HG03432 (cell line): ENCODE measurements at regions not wholly inside any gene's neighbourhood (a gene's known extent, or its start where the extent isn't known, plus 50 kb on each side); places are given as distances from the start of the nearest gene placed in this dataset.
A peak's percentile ranks its signal among the peaks of the same experiment; 100 is the strongest.

ENCODE experiments used
- ATAC-seq: cut with Tn5 transposase; IDR thresholded peaks from one replicate; pipeline ENCODE4 v1.9.1; 2021; ENCODE audit warnings: mild to moderate bottlenecking, moderate library complexity; ENCODE audit not compliant: unreplicated experiment

DNA sequence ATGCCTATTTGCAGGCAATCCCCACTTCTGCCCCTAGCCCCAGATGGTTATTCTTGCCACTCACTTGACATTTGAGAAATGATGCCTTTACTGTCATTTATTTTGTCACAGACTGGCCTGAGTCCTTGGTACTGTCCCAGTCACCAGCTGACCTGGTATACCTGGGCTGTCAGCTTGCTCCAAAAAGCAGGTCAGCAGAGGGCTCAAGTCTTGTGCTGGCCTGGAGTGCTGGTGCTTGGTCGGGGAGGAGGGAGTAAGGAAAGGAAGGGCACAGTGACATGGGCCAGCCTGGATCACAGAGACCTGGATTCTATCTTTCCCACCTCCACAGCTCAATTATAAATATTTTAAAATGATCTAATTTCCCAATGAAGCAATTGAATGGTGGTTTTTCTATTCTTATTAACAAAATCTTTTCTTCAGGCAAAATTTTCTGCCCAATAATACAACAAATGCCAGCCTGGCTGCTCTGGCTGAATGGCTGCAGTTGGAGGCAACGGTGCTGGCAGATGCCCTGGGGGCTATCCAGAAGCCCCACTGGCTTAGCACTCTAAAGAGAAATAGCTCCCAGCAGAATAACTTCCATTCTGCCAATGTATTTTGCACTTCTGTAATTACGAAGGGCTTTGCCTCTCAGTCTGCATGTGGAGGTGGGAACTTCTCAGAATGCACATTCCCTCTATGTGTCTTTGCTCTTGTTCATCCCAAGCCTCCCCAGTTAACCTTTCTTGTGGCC is 160.6 kb downstream of the GADD45G start:
- no peak for ATAC-seq

DNA sequence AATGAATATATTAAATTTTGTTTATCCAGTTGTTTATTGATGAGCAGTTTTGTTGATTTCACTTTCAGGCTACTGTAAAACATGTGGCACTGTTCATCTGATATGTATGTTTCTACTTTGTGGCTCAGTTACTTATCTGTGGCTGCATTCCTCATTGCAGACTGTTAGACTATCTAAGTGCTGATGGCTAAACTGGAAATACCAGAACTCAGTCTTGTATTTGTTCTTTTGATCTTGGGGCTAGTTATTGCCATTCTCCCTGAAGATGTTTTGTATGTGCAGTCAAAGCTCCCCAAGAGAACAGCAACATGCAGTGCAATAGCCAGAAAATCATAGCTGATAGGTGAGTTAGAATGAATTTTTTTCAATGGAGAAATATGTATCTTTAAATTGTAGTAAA is 162.2 kb downstream of the GADD45G start:
- no peak for ATAC-seq

DNA sequence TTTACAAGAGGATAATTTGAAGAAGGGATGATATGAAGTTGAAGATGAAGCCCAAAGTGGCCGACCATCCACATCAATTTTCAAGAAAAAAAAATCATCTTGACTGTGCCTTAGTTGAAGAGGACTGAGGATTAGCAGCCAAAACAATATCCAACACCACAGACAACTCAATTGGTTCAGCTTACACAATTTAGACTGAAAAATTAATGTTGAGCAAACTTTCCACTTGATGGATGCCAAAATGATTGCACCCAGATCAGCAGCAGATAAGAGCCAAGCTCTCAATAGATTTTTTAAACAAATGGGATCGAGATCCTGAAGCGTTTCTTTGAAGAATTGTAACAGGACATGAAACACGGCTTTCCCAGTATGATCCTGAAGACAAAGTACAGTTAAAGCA is 163.2 kb downstream of the GADD45G start:
- ATAC-seq: no peak

DNA sequence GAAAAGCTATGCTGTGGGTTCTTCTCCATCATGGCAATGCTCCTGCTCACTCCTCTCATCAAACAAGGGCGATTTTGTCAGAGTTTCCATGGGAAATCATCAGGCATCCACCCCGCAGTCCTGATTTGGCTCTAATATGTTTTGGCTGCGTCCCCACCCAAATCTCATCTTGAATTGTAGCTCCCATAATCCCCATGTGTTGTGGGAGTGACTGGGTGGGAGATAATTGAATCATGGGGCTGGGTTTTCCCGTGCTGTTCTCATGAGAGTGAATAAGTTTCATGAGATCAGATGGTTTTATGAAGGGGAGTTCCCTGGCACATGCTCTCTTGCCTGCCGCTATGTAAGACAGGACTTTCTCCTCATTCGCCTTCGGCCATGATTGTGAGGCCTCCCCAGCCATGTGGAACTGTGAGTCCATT is 163.8 kb downstream of the GADD45G start:
- no peak for ATAC-seq

DNA sequence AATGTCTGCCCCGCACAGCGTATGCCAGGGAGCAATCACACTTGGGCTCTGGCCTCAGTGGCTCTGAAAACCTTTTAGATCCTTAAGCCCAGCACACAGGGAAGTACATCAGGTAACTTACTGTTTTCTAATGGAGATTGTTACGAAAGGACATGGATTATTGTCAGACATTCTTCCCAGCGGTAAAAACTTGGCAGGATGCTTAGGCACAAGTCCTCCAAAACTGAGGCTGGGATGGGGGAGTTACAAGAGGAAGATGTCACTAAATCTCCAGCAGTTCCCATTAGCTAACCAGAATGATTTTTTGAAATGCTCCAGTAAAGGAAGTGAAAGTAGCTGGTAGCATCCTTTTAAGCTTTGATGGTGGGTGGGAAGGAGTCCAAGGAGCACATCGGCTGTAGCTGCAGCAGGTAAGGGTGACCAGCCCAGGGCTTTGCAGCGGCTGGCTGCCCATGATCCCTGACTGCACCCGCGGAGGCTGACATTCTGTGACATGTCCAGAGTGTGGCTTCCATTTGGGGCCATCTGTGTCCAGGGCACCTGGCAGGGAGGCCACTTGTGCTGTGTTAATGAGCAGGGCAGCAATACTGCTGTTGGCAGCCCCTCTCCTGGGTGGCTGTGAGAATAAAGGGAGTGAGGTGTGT is 165.8 kb downstream of the GADD45G start:
- ATAC-seq: no peak

GRCh38 chr9:89771205-89771604 is 166.4 kb downstream of the GADD45G start:
- no peak for ATAC-seq

DNA sequence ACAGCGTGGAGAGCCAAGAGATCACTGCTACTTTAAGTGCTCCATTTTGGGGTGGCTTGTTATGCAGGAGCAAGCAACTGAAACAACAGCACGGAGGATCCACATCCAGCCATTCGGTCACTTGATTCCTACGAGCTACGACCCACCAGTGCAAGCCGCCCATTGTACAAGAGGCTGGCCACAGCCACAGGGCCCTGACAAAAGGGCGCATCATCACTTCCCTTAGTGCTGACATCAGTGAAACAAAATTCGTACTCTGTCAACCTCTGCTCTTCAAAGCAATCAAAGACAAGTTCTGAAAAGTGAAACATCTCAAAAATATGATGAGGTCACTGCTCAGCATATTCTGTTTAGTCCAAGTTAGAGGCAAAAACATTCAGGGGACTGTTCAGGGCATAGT is 168.4 kb downstream of the GADD45G start:
- ATAC-seq: no peak

DNA sequence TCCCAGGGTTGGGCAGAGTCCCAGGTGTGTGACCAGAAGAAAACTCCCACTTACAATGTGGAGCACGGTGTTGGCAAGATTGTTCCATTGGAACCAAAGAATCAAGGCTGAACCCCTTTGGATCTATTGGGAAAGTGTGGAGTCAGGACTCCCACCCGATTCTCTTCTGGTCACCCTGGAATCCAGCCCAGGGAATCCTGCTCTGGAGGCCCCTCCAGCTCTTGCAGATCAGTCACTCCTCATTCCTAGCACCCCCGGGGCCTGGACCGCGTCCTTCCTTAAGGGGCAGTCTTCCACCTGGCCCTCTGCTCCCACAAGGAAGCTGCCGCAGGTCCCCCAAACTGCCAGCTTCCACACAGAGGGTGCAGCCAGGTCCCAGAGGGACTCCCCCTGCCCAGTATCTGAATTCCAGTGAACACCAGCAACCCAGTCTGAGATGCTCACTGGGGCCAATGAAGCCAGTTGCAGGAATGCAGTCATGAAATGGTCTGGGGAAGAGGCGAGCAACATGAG is 170.1 kb downstream of the GADD45G start:
- no peak for ATAC-seq

- no peak for ATAC-seq
Observed at GRCh38 chr9:89775641-89776040, 170.8 kb downstream of the GADD45G start.

GRCh38 chr9:89776795-89777525 is 172.1 kb downstream of the GADD45G start:
- ATAC-seq: no peak

DNA sequence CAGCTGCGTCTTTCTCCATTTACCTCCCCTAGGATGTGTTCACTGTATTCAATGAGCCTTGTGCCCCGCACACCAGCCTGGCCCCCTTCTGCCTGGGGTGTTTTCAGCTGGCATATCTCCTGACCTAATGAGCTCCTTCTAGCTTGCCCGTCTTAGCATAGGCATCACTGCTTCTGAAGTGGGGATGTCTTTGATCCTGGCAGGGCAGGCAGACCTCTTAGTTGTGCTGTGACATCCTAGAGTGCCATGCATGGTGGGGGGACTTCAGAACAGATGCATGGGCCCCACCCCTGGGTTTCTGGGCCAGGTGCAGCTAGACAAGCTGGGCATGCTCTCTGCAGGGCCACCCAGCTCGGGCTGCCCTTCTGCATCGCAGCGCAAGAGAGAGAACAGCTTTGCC is 172.7 kb downstream of the GADD45G start:
- ATAC-seq: no peak

DNA sequence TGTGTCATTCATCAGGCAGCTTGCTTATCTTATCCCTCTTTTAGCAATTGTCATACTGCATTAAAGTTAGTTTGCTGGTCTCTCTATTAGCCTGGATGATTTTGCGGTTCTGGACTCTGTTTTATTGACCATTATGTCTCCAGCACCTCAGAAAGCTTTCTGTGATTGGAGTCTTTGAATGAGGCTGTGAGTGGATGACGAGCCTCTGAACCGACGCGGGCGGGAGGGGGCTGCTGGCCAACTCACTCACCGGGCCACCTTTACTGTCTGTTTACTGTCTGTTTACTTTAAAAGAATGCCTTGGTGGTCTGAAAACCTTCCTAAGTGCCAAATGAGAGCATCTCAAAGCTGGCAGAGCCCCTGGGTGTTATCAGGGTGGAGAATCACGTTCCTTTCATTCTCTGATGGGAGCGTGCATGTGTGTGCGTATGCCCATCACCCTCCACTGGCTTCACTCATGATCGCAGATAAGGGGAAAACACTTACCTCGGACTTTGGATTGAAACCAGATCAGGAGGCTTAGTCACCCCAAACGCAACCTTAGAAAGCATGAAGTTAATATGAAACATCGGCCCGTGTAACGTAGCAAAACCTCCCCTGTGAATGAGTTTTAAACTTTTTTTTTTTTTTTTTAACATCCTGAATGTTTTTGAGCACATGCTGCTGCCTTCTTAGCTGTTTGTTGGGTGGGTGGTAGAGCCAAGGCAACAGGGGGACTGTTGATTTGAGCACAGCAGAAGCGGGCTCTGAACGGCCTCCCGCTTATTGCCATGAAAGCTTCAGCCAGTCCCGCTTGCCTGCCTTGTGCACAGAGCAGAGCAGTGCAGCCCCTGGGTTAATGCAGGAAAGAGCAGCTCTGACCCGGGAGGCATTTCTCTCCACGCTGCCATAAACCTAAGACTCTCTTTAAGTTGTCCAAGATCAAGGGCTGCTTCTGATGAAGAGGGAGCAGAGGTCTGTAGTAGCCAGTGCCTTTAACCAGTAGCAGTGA is 173.6 kb downstream of the GADD45G start:
- ATAC-seq: no peak

- no peak for ATAC-seq
Observed at GRCh38 chr9:89779405-89780203, 174.8 kb downstream of the GADD45G start.

DNA sequence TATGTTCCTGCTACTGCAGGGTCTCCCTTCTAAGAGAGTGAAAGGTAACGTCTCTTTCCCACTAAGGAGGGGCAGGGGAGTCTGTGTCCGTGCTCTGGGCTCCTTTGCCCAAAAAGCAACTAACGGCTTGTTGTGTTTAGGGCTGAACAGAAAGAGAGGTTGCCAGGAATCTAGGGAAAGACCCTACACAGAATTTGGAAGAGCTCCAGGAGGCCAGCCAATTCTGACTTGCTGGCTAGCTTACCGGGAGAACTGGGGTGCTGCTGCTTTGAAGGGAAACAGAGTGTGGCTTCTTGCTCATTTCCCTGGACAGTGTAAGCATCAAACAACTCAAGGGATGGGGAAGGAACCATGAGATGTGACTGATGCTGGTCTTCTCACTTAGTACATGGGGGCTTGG is 176.1 kb downstream of the GADD45G start:
- ATAC-seq: no peak

- peak; percentile 94 for ATAC-seq
Observed at GRCh38 chr9:89781838-89782540, 177.2 kb downstream of the GADD45G start.

- ATAC-seq: no peak
Observed at GRCh38 chr9:89786655-89787054, 181.8 kb downstream of the GADD45G start.

GRCh38 chr9:89787595-89787994 is 182.8 kb downstream of the GADD45G start:
- ATAC-seq: no peak

DNA sequence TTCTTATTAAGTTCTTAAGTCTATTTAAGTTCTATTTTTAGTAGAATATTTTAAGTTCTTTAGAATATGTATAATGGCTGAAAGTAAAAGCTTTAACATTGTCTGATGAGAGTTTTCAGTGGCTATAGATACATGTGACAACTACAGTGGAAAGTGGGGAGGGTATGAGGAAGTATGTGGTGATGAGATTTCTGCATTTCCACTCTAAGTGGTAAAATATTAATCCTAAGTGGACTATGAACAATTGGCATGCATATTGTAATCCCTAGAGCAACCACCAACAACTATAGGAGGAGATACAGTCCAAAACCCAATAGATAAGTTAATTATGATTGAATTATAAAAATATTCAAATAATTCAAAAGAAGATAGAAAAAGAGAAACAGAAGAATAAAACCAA is 183.6 kb downstream of the GADD45G start:
- no peak for ATAC-seq

DNA sequence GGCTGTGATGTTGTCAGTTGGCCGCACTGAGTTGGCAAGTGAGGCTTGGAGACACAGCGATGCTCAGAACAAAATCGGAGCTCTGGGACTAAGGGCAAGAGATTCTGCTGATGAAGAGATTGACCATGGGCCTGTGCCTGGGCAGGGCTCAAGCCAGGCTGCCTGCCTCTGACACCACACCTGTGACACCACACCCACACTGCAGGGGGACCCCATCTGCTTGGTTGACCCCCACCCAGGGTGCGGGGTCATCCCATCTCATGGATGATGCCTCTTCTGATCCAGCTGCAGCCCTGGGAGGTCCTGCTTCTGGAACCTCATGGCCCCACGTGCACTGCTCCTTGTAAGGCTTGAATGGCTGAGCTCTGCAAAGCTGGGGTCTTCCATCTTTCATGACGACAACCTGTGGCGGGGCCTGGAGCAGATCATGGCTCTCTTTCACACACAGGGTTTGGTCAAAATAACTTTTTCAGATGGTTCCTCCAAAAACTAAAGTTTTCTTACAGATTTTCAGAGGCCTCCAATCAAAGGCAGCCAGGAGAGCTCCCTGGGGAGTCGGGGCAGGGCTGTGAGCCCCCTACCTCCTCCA is 185.2 kb downstream of the GADD45G start:
- no peak for ATAC-seq
